Upper lobe of right lung (tissue), 1 donor: ENCODE measurements at regions not wholly inside any gene's neighbourhood (a gene's known extent, or its start where the extent isn't known, plus 50 kb on each side); places are given as distances from the start of the nearest gene placed in this dataset.

Experiments
- ATAC-seq: fragments of 200-7000 bp; cut with Tn5 transposase; one replicate; pipeline ENCODE4 v1.9.1; 2020; ENCODE audit warnings: mild to moderate bottlenecking, moderate library complexity
- DNase-seq: peaks from one replicate; pipeline ENCODE4 v3.0.0-alpha.2; 2020
- H3K27ac ChIP-seq: fragments of 200-600 bp; one replicate; pipeline ENCODE4 v1.8.0; 2022
- H3K27me3 ChIP-seq: fragments of 200-600 bp; one replicate; pipeline ENCODE4 v1.8.0; 2022; ENCODE audit warnings: mild to moderate bottlenecking
- H3K36me3 ChIP-seq: fragments of 200-600 bp; one replicate; pipeline ENCODE4 v1.8.0; 2022
- H3K4me1 ChIP-seq: fragments of 200-600 bp; one replicate; pipeline ENCODE4 v1.8.0; 2022
- H3K4me3 ChIP-seq: fragments of 200-600 bp; one replicate; pipeline ENCODE4 v1.8.0; 2022; ENCODE audit warnings: mild to moderate bottlenecking
- H3K9me3 ChIP-seq: fragments of 200-600 bp; one replicate; pipeline ENCODE4 v1.8.0; 2022
- CTCF ChIP-seq: fragments of 200-600 bp; IDR thresholded peaks from one replicate; pipeline ENCODE4 v1.8.0; 2022; ENCODE audit warnings: antibody characterized with exemption
- intact Hi-C: fragments of 100-400 bp; cut with DNase I; formaldehyde crosslinking; loops from one replicate; pipeline ENCODE4 v1.11.0; 2022
- donor health status: DM: no; HTN: yes; CAD: no; lungs with severe emphysema.

GRCh38 chr2:185381631-185382030 lies 357.0 kb upstream of the FSIP2 start:
- no peak for TF ChIP-seq CTCF
- Histone ChIP-seq H3K9me3 (no peaks in the 10 kb centered on the region), H3K27me3 (no peaks in the 10 kb centered on the region), H3K4me3 (no peak overlapping the region), H3K36me3 (no peaks in the 10 kb centered on the region), H3K4me1 (no peaks in the 10 kb centered on the region), H3K27ac (no peak overlapping the region)
- intact Hi-C loops: no loop called here
- no peak for ATAC-seq
- DNase-seq: no peak

- intact Hi-C loops: no loop called here
- H3K9me3 ChIP-seq: no peaks in the 10 kb centered on the region
- no peak for TF ChIP-seq CTCF
- no peak overlapping the region for H3K27ac ChIP-seq
- DNase-seq (no peak), ATAC-seq (no peak)
- no peaks in the 10 kb centered on the region for H3K27me3 ChIP-seq
- no peaks in the 10 kb centered on the region for H3K4me1 ChIP-seq
- H3K4me3 ChIP-seq: no peak overlapping the region
- no peaks in the 10 kb centered on the region for H3K36me3 ChIP-seq
These were observed 353.6 kb upstream of the FSIP2 start for GRCh38 chr2:185384822-185385560.

- Histone ChIP-seq H3K27me3 (no peaks in the 10 kb centered on the region), H3K4me3 (no peak overlapping the region), H3K9me3 (no peaks in the 10 kb centered on the region), H3K4me1 (no peaks in the 10 kb centered on the region), H3K27ac (no peak overlapping the region), H3K36me3 (no peaks in the 10 kb centered on the region)
- TF ChIP-seq CTCF: no peak
- ATAC-seq: no peak
- intact Hi-C loops: no loop called here
- DNase-seq: no peak
These were observed 350.4 kb upstream of the FSIP2 start for GRCh38 chr2:185388226-185388625.

GRCh38 chr2:185391543-185391942 lies 347.1 kb upstream of the FSIP2 start:
- intact Hi-C loops: no loop called here
- no peak for DNase-seq
- H3K27me3 ChIP-seq: no peaks in the 10 kb centered on the region
- H3K27ac ChIP-seq: no peak overlapping the region
- no peaks in the 10 kb centered on the region for H3K4me1 ChIP-seq
- H3K36me3 ChIP-seq: no peaks in the 10 kb centered on the region
- no peak overlapping the region for H3K4me3 ChIP-seq
- ATAC-seq: no peak
- no peak for TF ChIP-seq CTCF
- no peaks in the 10 kb centered on the region for H3K9me3 ChIP-seq

GRCh38 chr2:185393091-185393490 lies 345.5 kb upstream of the FSIP2 start:
- intact Hi-C loops: no loop called here
- Histone ChIP-seq H3K4me1 (no peaks in the 10 kb centered on the region), H3K27ac (no peak overlapping the region), H3K9me3 (no peaks in the 10 kb centered on the region), H3K4me3 (no peak overlapping the region), H3K27me3 (no peaks in the 10 kb centered on the region), H3K36me3 (no peaks in the 10 kb centered on the region)
- ATAC-seq: no peak
- no peak for TF ChIP-seq CTCF
- no peak for DNase-seq

GRCh38 chr2:185402474-185402873 lies 336.1 kb upstream of the FSIP2 start:
- ATAC-seq: no peak
- H3K36me3 ChIP-seq: no peaks in the 10 kb centered on the region
- H3K4me1 ChIP-seq: no peaks in the 10 kb centered on the region
- intact Hi-C loops: no loop called here
- H3K27ac ChIP-seq: no peak overlapping the region
- no peak for TF ChIP-seq CTCF
- no peaks in the 10 kb centered on the region for H3K27me3 ChIP-seq
- no peak overlapping the region for H3K4me3 ChIP-seq
- H3K9me3 ChIP-seq: no peaks in the 10 kb centered on the region
- DNase-seq: no peak
